C4-2B (cell line): ENCODE measurements at regions not wholly inside any gene's neighbourhood (a gene's known extent, or its start where the extent isn't known, plus 50 kb on each side); places are given as distances from the start of the nearest gene placed in this dataset.

ENCODE experiments used
- H3K27ac ChIP-seq: fragments of 450-650 bp; 2 replicates; pipeline ENCODE4 v1.5.1; 2017
- CTCF ChIP-seq: fragments of 450-650 bp; conservative IDR thresholded peaks from 2 replicates; pipeline ENCODE4 v1.5.1; 2017; ENCODE audit warnings: mild to moderate bottlenecking
- ZFX ChIP-seq: fragments of 450-650 bp; IDR thresholded peaks from 2 replicates; pipeline ENCODE4 v1.6.1; 2017

- no peak overlapping the region for H3K27ac ChIP-seq
- TF ChIP-seq ZFX (no peak), CTCF (no peak)
Observed at GRCh38 chr12:78403681-78404080, 460.9 kb upstream of the SYT1 start.

GRCh38 chr12:78406213-78406612, 458.4 kb upstream of the SYT1 start:
- H3K27ac ChIP-seq, result no peak overlapping the region
- TF ChIP-seq CTCF, result no peak
- no peak for TF ChIP-seq ZFX

- TF ChIP-seq CTCF (no peak), ZFX (no peak)
- H3K27ac ChIP-seq, result no peak overlapping the region
Observed at GRCh38 chr12:78406828-78407227, 457.7 kb upstream of the SYT1 start.

- TF ChIP-seq ZFX, result no peak
- TF ChIP-seq CTCF, result no peak
Observed at GRCh38 chr12:78407722-78408121, 456.9 kb upstream of the SYT1 start.

GRCh38 chr12:78414071-78414470, 450.5 kb upstream of the SYT1 start:
- TF ChIP-seq ZFX (no peak), CTCF (no peak)
- H3K27ac ChIP-seq, result no peak overlapping the region

More at GRCh38 chr12:78407722-78408121, 456.9 kb upstream of the SYT1 start:
- H3K27ac ChIP-seq, result no peak overlapping the region

- no peak for TF ChIP-seq CTCF
- no peak overlapping the region for H3K27ac ChIP-seq
Observed at GRCh38 chr12:78418919-78419318, 445.7 kb upstream of the SYT1 start.

GRCh38 chr12:78419513-78419912, 445.1 kb upstream of the SYT1 start:
- H3K27ac ChIP-seq, result no peak overlapping the region
- TF ChIP-seq ZFX (no peak), CTCF (no peak)

GRCh38 chr12:78420991-78421390, 443.6 kb upstream of the SYT1 start:
- TF ChIP-seq ZFX, result no peak
- TF ChIP-seq CTCF, result no peak
- no peak overlapping the region for H3K27ac ChIP-seq
